GM12865 (cell line): ENCODE measurements at regions not wholly inside any gene's neighbourhood (a gene's known extent, or its start where the extent isn't known, plus 50 kb on each side); places are given as distances from the start of the nearest gene placed in this dataset.
A peak's percentile ranks its signal among the peaks of the same experiment; 100 is the strongest.
"Not testable (repeated sequence)": the region's sequence is repeated elsewhere in the genome, so short reads cannot be mapped to it uniquely, and the experiment has no call there.

Source experiments
- DNase-seq: peaks from one replicate; pipeline ENCODE4 v3.0.0; 2010; ENCODE audit warnings: low read depth
- H3K4me3 ChIP-seq: 2 replicates; pipeline ENCODE4 v1.5.1; 2011; ENCODE audit warnings: mild to moderate bottlenecking, low read depth, low read length, control low read depth
- TF ChIP-seq, protein P1 (sequence below): IDR thresholded peaks from 2 replicates; pipeline ENCODE4 v1.5.1; 2011; ENCODE audit warnings: low read length, control low read depth, low read depth, inconsistent platforms; ENCODE audit not compliant: insufficient read depth; ENCODE audit errors: missing control alignments

DNA sequence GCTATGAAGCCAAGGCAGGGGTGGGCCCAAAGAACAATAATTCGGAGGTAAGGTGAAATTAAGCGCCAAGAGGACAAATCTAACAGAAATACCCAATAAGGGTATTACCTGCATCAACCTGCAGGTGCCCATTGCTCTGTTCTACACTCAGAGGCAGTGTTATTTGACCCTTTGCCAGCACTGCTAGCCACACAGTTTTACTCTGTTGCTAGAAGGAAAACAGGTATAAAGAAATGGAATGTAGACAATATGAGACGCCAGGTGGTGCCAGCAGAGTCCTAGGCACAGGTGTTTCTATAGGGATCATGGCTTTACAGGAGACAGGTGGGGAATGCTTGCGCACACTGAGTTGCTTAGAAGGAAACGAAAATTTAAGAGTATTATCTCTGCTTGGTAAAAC lies 201.3 kb downstream of the HTR1A start:
- TF ChIP-seq, protein P1, sequence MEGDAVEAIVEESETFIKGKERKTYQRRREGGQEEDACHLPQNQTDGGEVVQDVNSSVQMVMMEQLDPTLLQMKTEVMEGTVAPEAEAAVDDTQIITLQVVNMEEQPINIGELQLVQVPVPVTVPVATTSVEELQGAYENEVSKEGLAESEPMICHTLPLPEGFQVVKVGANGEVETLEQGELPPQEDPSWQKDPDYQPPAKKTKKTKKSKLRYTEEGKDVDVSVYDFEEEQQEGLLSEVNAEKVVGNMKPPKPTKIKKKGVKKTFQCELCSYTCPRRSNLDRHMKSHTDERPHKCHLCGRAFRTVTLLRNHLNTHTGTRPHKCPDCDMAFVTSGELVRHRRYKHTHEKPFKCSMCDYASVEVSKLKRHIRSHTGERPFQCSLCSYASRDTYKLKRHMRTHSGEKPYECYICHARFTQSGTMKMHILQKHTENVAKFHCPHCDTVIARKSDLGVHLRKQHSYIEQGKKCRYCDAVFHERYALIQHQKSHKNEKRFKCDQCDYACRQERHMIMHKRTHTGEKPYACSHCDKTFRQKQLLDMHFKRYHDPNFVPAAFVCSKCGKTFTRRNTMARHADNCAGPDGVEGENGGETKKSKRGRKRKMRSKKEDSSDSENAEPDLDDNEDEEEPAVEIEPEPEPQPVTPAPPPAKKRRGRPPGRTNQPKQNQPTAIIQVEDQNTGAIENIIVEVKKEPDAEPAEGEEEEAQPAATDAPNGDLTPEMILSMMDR = no peak
- H3K4me3 ChIP-seq = no peak overlapping the region
- no peak for DNase-seq

DNA sequence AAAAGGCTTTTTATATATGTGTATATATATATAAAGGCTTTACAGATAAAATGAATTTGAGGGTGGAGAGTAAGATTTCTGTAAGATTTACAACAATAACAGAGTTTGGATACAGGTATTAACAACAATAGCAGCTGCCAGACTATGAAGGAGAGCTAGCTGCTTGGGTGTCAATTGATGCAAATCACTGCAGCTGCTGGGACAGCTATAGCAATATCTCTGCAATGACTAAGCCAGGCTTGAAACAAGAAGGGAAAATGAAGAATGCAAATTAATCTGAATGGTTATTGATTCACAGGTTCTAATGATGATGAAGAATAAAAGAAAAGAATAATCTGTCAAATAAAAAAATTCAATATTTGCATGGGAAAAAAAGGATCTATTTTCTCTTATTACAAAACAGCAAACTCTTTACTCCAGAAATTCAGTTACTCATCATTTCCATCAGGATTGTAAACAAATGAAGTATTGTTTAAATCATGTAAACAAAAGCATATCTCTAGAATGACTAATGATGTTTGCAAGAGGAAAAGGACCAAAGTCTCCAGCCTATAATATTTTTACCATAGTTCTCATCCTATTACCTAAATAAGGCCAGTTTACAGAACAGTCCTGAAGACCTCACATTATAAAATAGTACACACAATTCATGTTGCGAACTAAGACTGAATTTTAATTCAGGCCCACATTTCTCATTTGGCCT lies 219.0 kb downstream of the HTR1A start:
- DNase-seq = no peak
- no peak overlapping the region for H3K4me3 ChIP-seq
- TF ChIP-seq, protein P1 = no peak

DNA sequence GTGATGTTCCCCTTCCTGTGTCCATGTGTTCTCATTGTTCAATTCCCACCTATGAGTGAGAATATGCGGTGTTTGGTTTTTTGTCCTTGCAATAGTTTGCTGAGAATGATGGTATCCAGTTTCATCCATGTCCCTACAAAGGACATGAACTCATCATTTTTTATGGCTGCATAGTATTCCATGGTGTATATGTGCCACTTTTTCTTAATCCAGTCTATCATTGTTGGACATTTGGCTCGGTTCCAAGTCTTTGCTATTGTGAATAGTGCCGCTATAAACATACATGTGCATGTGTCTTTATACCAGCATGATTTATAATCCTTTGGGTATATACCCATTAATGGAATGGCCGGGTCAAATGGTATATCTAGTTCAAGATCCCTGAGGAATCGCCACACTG lies 229.4 kb downstream of the HTR1A start:
- not testable (repeated sequence) for DNase-seq

DNA sequence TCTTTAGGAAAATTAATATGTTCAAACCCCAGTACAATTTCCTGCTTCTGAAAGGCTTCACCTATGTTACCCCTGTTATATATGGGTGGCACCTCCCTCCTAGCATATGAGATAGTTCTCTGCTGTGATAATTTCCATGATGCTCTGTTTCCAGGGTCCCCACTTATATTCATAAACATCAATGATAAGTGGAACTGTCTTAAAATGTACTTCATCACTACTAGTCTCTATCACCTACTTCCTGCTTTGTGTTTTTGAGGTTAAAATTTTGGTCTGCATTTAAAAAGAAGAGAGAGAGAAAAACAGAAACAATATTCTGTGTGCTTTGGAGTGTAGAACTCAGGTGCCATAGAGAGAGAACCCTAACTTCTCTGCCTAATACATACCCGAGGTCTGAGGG lies 234.7 kb downstream of the HTR1A start:
- H3K4me3 ChIP-seq = no peak overlapping the region
- TF ChIP-seq, protein P1 = no peak
- DNase-seq = peak; percentile 11

More for the DNA sequence above, 229.4 kb downstream of the HTR1A start:
- H3K4me3 ChIP-seq = not testable (repeated sequence)

DNA sequence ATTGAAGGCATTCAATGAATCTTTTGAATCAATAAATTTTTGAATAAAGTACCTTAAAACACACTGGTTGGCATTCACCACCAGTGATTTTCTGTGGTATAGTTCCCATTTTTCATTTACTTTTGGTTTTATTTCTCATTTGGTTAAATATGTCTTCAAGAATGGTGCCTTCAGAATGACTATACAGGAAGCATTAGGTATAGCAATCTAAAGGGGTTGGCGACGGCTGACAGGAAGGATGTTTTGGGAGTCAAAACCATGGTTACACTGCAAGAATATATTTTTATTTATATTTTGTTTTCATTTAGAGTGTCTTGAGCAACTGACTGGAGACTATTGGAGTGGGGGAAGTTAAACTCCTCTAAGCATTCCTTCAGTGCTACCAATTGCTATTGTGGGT lies 235.7 kb downstream of the HTR1A start:
- TF ChIP-seq, protein P1 = no peak
- DNase-seq = peak; percentile 62
- H3K4me3 ChIP-seq = no peak overlapping the region

DNA sequence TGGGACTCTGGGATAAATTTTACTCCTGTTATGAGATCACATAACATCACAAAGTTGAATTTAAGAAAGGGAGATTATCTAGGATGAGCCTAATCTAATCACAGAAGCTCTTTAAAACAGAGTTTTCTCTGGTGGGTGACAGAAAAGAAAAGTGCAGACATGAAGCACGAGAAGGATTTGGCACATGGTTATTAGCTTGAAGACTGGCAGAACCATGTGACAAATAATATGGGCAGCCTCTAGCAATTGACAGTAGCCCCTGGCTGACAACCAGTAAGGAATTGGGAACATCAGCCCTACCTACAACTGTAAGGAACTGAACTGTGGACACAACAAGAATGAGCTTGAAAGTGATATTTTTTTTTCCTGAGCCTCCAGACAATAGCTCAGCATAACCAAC lies 243.1 kb downstream of the HTR1A start:
- TF ChIP-seq, protein P1 = no peak
- no peak overlapping the region for H3K4me3 ChIP-seq
- no peak for DNase-seq

DNA sequence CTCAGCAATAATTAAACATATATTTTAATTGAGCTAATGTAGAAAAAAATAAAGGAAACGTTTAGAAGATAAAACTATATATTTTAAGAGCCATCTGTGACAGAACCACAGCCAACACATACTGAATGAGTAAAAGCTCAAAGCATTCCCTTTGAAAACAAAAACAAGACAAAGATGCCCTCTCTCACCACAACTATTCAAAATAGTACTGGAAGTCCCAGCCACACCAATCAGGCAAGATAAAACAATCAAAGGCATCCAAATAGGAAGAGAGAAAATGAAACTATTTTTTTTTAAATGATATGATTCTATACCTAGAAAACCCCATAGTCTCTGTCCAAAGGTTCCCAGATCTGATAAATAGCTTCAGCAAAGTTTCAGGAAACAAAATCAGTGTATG lies 262.0 kb downstream of the HTR1A start:
- no peak overlapping the region for H3K4me3 ChIP-seq
- no peak for DNase-seq
- TF ChIP-seq, protein P1 = no peak
